GM12892 (cell line): ENCODE measurements at regions not wholly inside any gene's neighbourhood (a gene's known extent, or its start where the extent isn't known, plus 50 kb on each side); places are given as distances from the start of the nearest gene placed in this dataset.

Experiments used
- POLR2A ChIP-seq: IDR thresholded peaks from 2 replicates; pipeline ENCODE4 v1.6.1; 2011; ENCODE audit warnings: low read depth, low read length, control low read depth
- POLR2AphosphoS5 ChIP-seq: IDR thresholded peaks from 2 replicates; pipeline ENCODE4 v1.6.1; 2011; ENCODE audit warnings: low read depth, low read length, control low read depth
- TAF1 ChIP-seq: IDR thresholded peaks from 2 replicates; pipeline ENCODE4 v1.6.1; 2011; ENCODE audit warnings: low read depth, mild to moderate bottlenecking, control low read depth, low read length, borderline replicate concordance

GRCh38 chr4:177220376-177220775, 89.3 kb upstream of the NEIL3 start:
- TF ChIP-seq POLR2A = no peak
- no peak for TF ChIP-seq TAF1
- TF ChIP-seq POLR2AphosphoS5 = no peak
